HG03457 (cell line): ENCODE measurements at regions not wholly inside any gene's neighbourhood (a gene's known extent, or its start where the extent isn't known, plus 50 kb on each side); places are given as distances from the start of the nearest gene placed in this dataset.

Experiments used
- ATAC-seq: cut with Tn5 transposase; IDR thresholded peaks from one replicate; pipeline ENCODE4 v1.9.1; 2021; ENCODE audit warnings: moderate number of reproducible peaks; ENCODE audit not compliant: unreplicated experiment

DNA sequence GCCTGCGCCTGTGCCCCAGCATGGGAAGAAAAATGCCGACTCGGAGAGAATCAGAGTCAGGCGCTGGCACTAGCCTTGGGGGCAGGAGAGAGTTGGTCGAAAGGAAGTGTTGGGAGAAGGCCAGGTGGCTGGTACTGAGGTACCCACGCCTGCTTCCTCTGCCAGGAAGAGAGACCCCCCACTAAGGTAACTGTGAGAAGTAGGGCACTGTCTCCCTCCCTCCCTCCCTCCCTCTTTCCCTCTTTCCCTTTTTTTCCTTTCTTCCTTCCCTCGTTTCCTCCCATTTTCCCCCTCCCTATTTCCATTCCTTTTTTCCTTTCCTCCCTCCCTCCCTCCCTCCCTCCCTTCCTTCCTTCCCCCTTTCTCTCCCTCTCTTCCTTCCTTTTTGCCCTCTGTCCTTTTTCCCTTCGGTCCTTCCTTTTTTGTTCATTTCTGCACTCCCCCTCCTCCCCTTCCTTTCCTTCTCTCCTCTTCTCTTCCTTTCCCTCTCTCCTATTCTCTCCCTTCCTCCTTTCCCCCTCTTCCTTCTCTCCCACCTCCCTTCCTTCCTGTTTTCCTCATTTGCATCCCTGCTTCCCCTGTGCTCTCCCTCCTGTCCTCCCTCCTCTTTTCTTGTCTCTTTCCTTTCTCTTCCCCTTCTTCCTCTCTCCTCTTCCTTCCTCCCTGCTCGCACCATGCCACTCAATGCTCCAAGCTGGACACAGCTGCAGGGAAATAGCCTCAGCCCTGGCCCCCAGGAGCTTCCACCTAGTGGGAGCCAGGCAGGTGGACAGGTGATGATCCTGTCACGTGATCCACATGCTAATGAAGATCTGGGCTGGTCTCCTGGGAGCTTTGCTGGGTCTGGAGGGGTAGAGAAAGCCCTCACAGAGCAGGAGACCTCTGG, 148.0 kb downstream of the DHX35 start:
- no peak for ATAC-seq

DNA sequence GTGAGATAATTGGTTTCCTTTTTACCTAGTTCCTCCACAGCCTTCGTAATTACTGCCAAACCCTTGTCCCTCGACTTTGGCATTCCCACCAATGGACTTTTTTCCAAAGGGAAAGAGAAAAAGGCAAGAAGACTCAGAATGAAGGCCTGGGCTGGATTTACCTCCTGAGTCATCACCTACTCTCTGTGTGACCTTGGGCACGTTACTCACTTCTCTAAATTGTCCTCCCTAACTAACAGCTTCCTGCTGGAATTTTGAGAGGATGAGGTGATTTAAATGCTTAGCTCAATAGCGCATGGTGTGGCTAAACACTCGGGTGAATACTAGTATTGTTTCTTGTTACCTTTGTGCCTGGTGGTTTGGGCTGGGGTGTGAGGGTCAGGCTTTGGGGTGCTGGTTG, 146.6 kb downstream of the DHX35 start:
- ATAC-seq = no peak

DNA sequence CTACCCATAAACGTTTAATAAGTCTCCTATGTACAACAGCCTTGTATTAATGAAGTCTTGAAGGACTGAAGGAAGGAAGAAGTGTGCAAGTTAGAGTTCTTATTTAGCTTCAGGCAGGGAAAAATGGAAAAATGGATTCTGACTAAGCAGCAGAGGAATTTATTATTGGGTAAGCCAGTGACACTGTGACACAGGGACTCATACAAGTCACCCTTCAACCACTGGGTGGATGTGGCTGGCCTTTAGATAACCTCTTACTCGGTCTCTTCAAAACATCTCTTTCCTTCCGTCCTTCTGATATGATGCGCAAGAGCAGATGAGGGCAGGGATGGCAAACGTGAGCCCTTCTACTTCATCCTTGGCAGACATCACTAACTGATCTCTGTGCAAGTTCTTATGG, 145.6 kb downstream of the DHX35 start:
- no peak for ATAC-seq

DNA sequence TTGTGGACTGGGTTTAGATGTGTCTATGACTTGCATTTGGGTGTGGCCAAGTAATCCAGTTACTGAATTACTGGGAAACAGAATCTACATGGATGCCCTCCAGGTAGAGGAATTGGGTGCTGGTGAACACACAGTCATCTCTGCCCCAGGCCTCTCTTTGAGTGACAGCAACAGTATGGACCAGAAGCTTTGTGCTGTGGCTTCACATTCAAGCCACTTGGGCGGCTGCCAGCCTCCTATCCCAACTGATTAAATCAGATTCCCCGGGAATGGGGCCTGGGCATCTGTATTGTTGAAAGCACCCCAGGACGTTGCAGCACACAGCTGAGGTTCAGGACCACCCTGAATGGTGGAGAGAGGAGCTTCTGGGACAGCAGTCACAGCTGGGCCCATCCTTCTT, 144.6 kb downstream of the DHX35 start:
- no peak for ATAC-seq

DNA sequence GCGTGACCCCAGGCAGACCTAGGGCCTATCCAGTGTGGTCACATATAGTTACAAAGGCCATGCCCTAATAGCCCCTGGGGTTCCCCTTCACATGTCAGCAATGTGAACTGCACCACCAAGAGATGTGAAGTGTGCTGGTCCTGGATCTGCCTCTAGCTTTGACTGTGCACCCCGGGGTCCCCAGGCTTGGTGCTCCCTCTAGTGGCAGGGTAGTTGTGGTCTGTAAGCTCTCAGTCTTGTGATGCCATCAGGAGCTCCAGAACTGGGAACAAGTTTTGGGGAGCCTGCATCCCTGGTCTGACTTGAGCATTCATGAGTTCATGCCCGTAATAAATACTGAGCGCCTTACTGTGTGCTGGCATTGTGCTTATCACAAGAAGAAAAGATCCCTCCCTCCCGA, 143.4 kb downstream of the DHX35 start:
- ATAC-seq = no peak

DNA sequence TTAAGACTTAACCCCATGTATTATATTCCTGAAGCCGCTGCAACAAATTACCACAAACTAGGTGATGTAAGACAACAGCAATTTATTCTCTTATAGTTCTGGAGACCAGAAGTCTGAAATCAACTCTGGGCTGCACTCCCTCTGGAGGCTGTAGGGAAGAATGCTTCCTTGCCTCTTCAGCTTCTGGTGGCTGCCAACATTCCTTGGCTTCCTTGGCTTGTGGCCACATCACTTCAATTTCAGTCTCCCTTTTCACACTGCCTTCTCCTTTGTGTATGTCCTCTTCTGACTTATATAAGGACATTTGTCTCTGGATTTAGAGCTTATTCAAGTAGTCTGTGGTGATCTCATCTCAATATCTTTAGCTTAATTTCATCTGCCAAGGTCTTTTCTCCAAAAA, 141.6 kb downstream of the DHX35 start:
- ATAC-seq = no peak

DNA sequence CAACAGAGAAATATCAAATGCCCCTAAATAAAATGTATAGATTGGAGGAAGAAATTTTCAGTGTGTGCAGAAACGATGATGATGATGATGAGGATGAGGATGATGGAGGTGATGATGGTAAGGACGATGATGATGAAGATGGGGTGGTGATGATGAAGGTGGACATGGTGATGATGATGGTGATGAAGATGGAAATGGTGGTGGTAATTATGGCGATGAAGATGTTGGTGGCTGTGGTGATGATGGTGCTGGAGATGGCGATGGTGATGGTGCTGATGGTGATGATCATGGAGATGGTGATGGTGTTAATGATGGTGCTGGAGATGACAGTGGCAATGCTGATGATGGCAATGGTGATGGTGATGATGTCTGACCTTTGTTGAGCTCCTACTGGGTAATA, 141.2 kb downstream of the DHX35 start:
- no peak for ATAC-seq

DNA sequence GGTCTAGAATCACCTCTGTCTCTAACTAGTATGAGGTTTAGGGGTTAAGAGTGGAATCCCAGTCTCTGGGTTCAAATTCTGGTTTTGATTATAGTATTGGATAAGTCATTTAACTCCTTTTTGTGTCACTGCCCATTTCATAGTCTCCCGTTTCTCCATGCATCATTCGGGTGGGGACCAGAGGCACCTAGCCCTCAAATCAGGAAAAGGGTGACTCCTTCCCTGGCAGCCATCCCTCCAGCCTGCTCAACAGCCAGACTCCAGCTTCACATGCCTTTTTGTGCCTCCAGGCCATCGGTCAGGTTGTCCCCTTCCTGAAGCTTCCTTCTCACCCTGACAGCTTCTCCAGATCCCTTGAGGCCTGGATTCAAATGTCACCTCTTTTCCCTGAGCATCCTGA, 139.8 kb downstream of the DHX35 start:
- ATAC-seq = no peak

DNA sequence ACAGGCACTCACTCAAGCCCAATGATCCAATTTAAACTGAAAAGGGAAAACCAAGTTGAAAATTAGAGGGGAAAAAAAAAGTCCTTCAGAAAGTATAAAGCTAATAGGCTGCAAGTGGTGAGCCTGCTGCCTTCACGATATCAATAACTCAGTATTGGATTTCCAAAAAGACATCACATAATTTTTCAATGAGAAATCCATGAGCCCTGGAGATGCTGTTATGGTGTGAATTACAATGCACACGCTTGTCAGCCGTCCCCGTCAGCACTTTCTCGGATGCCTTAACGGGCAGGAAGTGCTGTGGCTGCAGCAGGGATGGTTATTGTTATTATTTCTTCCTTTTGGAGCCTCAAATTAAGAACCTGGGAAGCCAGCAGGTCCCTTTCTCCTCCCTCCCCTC, 138.5 kb downstream of the DHX35 start:
- no peak for ATAC-seq

DNA sequence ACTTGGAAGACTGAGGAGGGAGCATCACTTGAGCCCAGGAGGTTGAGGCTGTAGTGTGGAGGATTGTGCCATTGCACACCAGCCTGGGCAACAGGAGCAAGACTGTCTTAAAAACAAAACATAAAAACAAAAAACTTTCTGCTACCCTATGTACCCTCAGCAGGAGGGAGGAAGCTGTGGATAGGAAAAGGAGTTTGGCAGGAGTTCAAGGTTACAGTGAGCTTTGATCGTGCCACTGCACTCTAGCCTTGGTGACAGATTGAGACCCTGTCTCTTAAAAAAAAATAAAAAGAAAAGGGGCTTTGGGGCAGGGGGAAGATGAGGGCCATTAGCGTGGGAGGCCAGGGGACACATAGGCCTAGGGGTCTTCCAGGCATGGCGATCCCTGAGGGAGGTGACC, 135.7 kb downstream of the DHX35 start:
- no peak for ATAC-seq

DNA sequence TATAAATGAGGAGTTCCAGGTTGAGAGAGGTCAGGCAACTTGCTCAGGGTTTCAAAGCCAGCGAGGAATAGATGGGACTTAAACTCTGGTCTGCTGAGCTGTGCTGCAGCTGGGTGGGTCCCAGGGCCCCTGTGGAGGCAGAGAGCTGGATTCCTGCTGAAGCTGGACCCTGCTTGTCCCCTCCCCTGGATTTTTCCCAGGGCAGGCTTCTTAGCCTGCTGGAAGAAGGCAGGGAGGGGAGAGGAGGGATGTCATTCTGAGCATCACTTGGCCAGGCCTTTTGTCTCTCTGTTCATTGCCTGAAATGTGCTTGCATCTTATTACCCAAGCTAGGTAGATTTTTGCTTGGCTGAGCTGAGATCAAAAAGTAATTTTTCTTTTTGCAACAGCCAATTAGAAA, 133.7 kb downstream of the DHX35 start:
- ATAC-seq = no peak

DNA sequence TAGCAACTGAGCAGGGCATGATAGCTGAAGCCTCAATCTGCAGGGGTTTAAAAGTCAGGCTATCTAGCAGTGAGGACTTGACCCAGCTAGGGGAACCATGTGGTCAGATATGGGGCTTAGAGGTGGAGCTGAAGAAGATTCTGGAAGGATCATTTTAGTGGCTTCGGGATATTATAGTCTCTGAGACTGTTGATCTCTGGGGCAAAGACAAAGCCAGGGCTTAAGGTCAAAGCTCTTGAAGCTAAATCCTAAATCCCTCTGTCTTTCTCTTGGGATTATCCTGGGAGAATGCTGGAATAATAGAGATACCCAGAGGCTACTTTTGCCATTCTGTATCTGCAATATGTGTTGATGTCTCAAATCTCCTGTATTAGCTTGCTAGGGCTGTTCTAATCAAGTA, 132.2 kb downstream of the DHX35 start:
- no peak for ATAC-seq

DNA sequence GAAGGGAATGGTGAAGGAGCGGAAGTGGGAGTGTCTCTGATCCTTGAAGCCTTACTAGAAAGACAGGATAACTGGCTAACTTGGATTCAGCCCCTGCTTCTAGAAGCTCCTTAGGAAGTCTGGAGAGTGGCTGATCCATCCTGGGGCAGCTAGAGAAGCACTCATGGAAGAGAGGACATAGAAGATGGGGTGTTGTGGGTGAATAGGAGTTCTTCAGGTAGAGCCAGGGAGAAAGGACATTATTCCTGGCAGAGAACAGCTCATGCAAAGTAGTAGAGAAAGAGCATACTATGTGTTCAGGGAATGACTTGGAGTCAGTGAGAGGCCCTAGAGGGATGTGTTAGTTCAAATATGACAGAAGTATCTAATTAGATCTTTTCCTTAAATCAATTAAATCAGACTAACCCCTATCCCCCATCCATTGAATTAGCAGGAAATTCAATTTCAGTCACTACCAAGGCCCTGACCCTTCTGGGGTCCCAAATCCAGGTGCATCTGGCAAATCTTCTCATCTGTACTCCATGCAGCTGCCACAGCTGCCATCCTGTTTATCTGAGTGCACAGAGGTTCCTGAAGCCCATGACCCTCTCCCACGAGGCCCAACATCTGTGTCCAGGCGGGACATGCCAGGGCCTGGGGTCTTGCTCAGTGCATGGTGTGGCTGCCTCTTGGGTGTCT, 130.7 kb downstream of the DHX35 start:
- ATAC-seq = no peak

DNA sequence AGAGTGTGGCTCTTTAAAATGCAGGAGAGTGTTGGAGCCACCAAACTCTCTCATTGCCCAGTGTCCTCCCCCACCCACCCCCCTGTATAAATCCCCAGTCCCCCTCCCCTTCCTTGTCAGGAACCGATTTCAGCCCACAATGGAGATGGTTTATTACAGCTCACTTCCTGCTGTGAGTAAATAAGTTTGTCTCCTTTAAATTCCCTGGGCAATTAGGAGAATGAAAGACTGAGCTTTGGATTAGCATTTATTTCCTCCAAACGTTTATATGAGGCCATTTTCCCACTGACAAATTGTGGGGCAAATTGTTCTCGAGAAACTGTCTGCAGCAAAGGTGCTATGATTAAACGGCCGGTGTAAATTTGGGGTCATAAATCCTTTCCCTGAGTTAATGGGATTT, 128.8 kb downstream of the DHX35 start:
- ATAC-seq = no peak

DNA sequence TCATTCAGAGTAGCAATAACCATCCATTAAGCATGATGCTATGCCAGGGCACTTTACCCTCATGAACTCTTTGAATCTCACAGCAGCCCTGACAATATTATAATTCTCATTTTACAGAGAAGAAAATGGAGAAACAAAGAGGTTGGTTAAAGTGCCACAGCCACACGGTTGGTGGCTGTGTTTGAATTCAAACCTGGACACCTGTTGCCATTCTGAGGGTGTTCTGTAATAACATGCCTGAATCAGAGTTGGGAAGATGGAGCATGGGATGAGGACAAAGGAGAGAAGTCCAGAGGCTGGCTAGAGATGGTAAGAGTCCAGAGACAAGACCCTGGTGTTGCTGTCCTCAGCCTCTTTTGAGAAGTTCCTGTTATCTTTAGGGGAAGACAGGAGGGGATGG, 127.7 kb downstream of the DHX35 start:
- no peak for ATAC-seq
